AG09319 (cell line): ENCODE measurements at regions not wholly inside any gene's neighbourhood (a gene's known extent, or its start where the extent isn't known, plus 50 kb on each side); places are given as distances from the start of the nearest gene placed in this dataset.
"Not testable (repeated sequence)": the region's sequence is repeated elsewhere in the genome, so short reads cannot be mapped to it uniquely, and the experiment has no call there.

Experiments
- DNase-seq: peaks from one replicate; pipeline ENCODE4 v3.0.0-alpha.2; 2010; ENCODE audit warnings: low read depth; ENCODE audit errors: extremely low read depth
- TF ChIP-seq, protein P1 (sequence below): IDR thresholded peaks from 2 replicates; pipeline ENCODE4 v1.5.1; 2011; ENCODE audit warnings: low read depth, mild to moderate bottlenecking, inconsistent platforms, low read length, moderate library complexity

GRCh38 chr6:12490351-12490903, 200.3 kb downstream of the EDN1 start:
- no peak for DNase-seq
- TF ChIP-seq, protein P1, sequence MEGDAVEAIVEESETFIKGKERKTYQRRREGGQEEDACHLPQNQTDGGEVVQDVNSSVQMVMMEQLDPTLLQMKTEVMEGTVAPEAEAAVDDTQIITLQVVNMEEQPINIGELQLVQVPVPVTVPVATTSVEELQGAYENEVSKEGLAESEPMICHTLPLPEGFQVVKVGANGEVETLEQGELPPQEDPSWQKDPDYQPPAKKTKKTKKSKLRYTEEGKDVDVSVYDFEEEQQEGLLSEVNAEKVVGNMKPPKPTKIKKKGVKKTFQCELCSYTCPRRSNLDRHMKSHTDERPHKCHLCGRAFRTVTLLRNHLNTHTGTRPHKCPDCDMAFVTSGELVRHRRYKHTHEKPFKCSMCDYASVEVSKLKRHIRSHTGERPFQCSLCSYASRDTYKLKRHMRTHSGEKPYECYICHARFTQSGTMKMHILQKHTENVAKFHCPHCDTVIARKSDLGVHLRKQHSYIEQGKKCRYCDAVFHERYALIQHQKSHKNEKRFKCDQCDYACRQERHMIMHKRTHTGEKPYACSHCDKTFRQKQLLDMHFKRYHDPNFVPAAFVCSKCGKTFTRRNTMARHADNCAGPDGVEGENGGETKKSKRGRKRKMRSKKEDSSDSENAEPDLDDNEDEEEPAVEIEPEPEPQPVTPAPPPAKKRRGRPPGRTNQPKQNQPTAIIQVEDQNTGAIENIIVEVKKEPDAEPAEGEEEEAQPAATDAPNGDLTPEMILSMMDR = no peak

- no peak for DNase-seq
- TF ChIP-seq, protein P1 = no peak
Observed at GRCh38 chr6:12490904-12491571, 200.9 kb downstream of the EDN1 start.

GRCh38 chr6:12492929-12493328, 202.8 kb downstream of the EDN1 start:
- not testable (repeated sequence) for DNase-seq

DNA sequence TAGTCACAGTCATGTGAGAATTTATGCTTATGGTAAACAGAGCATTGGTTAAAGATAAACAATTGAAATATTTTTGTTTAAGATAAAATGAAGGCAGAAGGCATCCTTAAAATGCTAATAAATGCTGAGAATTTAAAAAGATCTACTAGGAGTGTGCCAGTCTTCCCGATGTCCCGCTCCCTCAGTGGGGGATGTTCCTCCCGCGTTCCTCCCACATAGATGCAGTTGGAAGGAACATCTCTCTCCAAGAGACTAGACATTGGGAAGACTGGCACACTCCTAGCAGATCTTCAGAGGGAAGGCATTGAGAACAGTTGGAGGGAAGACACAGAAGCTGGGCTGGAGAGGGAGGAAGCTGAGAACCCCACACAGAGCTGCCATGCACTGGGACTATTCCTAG, 203.3 kb downstream of the EDN1 start:
- TF ChIP-seq, protein P1 = no peak
- no peak for DNase-seq

- no peak for DNase-seq
Observed at GRCh38 chr6:12494161-12494560, 204.0 kb downstream of the EDN1 start.

GRCh38 chr6:12501990-12502389, 211.8 kb downstream of the EDN1 start:
- no peak for DNase-seq
- TF ChIP-seq, protein P1 = no peak

More at GRCh38 chr6:12494161-12494560, 204.0 kb downstream of the EDN1 start:
- TF ChIP-seq, protein P1 = no peak

DNA sequence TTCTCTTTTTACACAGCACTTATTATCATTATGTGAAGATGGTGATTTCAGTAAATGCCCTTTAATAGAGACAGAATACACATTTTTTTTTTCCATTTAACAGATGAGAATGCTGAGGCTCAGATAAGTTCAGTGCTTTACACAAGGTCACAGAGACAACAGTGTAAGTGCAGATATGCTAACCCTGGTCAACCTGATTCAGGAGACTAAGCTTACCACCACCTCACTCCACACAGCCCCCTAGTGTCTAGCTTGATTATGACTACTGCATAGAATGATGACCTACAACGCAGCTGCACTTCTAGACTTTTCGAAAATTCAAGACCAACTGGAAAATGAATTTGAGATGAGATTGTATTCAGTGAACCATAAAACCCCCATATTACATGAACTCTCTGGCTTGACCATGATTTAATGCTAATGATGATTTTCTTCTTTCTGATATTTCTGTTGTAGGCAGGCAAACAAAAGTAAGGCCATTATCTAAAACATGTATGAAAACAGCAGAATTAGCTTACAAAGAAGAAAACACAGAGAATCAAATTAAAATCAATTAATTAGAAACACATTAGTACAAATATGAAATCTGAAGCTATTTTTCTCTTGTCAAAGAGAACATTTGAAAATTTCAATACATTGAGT, 212.1 kb upstream of the PHACTR1 start:
- TF ChIP-seq, protein P1 = peak; percentile 41
- no peak for DNase-seq
